Body of pancreas (tissue), 4 donors: ENCODE measurements at regions not wholly inside any gene's neighbourhood (a gene's known extent, or its start where the extent isn't known, plus 50 kb on each side); places are given as distances from the start of the nearest gene placed in this dataset.
"Not testable (repeated sequence)": the region's sequence is repeated elsewhere in the genome, so short reads cannot be mapped to it uniquely, and the experiment has no call there.

Source experiments
- ATAC-seq: fragments of 150-250 bp; one replicate; pipeline ENCODE4 v1.9.1; 2016
- DNase-seq, 4 donors: peaks; one replicate each; pipeline ENCODE4 v3.0.0-alpha.2; 2019
- H3K27ac ChIP-seq, 4 donors: fragments of 200-600 bp; sonication (generic); 1 replicate in 3 of 4; 2 replicates in 1 of 4; pipeline versions ENCODE4 v1.5.1 to v1.6.1; 2016 to 2019; ENCODE audit warnings: mild to moderate bottlenecking in 1 of 4, mixed read lengths in 1 of 4, moderate library complexity in 1 of 4
- H3K27me3 ChIP-seq, 2 donors: fragments of 200-600 bp; sonication (generic); one replicate each; pipeline ENCODE4 v1.6.0; 2016; ENCODE audit warnings: mild to moderate bottlenecking in 1 of 2
- H3K36me3 ChIP-seq, 2 donors: fragments of 200-600 bp; sonication (generic); replicated peaks in 1 of 2; 2 replicates each; pipeline ENCODE4 v1.5.1; 2016; ENCODE audit warnings: low read depth in 2 of 2; ENCODE audit not compliant: insufficient read depth in 1 of 2
- H3K4me1 ChIP-seq: fragments of 200-600 bp; sonication (generic); one replicate; pipeline ENCODE4 v1.6.0; 2016
- H3K4me3 ChIP-seq, 2 donors: fragments of 200-600 bp; sonication (generic); 1 replicate in 1 of 2; 2 replicates in 1 of 2; pipeline ENCODE4 v1.5.1; 2016 to 2019
- H3K9me3 ChIP-seq, 3 donors: fragments of 200-600 bp; sonication (generic); 1 replicate in 2 of 3; 2 replicates in 1 of 3; pipeline ENCODE4 v1.5.1; 2016
- CTCF ChIP-seq, 7 experiments: fragments of 450-650 bp in 4 of 7; fragments of 200-600 bp in 3 of 7; sonication (generic) in 3 of 7; IDR thresholded peaks; one replicate each; pipeline ENCODE4 v1.5.1; 2016 to 2019; ENCODE audit warnings: antibody characterized with exemption in 7 of 7
- POLR2A ChIP-seq, 3 donors: fragments of 450-650 bp; IDR thresholded peaks; one replicate each; pipeline ENCODE4 v1.6.1; 2016; ENCODE audit warnings: antibody characterized with exemption in 3 of 3, mild to moderate bottlenecking in 2 of 3
- WGBS, 2 donors: methylation state at CpG; one replicate each; pipeline ENCODE4 v1.1.5; 2017; 5-methylcytosine and 5-hydroxymethylcytosine counted together
- intact Hi-C: fragments of 100-400 bp; cut with DNase I; formaldehyde crosslinking; loops from one replicate; pipeline ENCODE4 v1.15.1; 2023

GRCh38 chr3:89533275-89533674, 425.9 kb downstream of the EPHA3 start:
- TF ChIP-seq CTCF (IDR thresholded peaks at IDR 0.05): no peak
- TF ChIP-seq POLR2A (IDR thresholded peaks at IDR 0.05): no peak
- H3K36me3 ChIP-seq: no peaks in the 10 kb centered on the region
- no peaks in the 10 kb centered on the region for H3K27me3 ChIP-seq
- no peak for ATAC-seq
- H3K27ac ChIP-seq: no peak overlapping the region
- intact Hi-C loops: no loop called here
- no peaks in the 10 kb centered on the region for H3K9me3 ChIP-seq
- DNase-seq: no peak
- no peak overlapping the region for H3K4me3 ChIP-seq
- WGBS, 2 donors: 76 to 81% methylated on average over 2 of the region's 2 CpGs
- no peaks in the 10 kb centered on the region for H3K4me1 ChIP-seq

GRCh38 chr3:89554587-89554986, 447.2 kb downstream of the EPHA3 start:
- H3K4me3 ChIP-seq, intact Hi-C loops, H3K27me3 ChIP-seq, H3K9me3 ChIP-seq, H3K36me3 ChIP-seq, H3K27ac ChIP-seq, ATAC-seq, DNase-seq, H3K4me1 ChIP-seq: not testable (repeated sequence)
- WGBS, 2 donors: 82 to 87% methylated on average over 6 of the region's 6 CpGs

GRCh38 chr3:89558711-89559110, 451.3 kb downstream of the EPHA3 start:
- 57% methylated on average over 1 of the region's 1 CpG for WGBS, 2 donors
- Histone ChIP-seq H3K36me3 (no peaks in the 10 kb centered on the region), H3K4me3 (no peak overlapping the region), H3K4me1 (no peaks in the 10 kb centered on the region), H3K27ac (no peak overlapping the region), H3K27me3 (no peaks in the 10 kb centered on the region), H3K9me3 (no peaks in the 10 kb centered on the region)
- ATAC-seq: no peak
- intact Hi-C loops: no loop called here
- no peak for DNase-seq
- no peak for TF ChIP-seq CTCF (IDR thresholded peaks at IDR 0.05)
- no peak for TF ChIP-seq POLR2A (IDR thresholded peaks at IDR 0.05)

GRCh38 chr3:89560568-89560967, 453.1 kb downstream of the EPHA3 start:
- Histone ChIP-seq H3K4me3 (no peak overlapping the region), H3K4me1 (no peaks in the 10 kb centered on the region), H3K27ac (no peak overlapping the region), H3K36me3 (no peaks in the 10 kb centered on the region), H3K9me3 (no peaks in the 10 kb centered on the region), H3K27me3 (no peaks in the 10 kb centered on the region)
- ATAC-seq: no peak
- intact Hi-C loops: no loop called here
- WGBS, 2 donors: 45 to 54% methylated on average over 1 of the region's 1 CpG
- TF ChIP-seq CTCF (IDR thresholded peaks at IDR 0.05) (no peak), POLR2A (IDR thresholded peaks at IDR 0.05) (no peak)
- DNase-seq: no peak

- Histone ChIP-seq H3K27ac (no peak overlapping the region), H3K9me3 (no peaks in the 10 kb centered on the region), H3K36me3 (no peaks in the 10 kb centered on the region), H3K4me1 (no peaks in the 10 kb centered on the region), H3K27me3 (no peaks in the 10 kb centered on the region), H3K4me3 (no peak overlapping the region)
- WGBS, 2 donors: 63 to 73% methylated on average over 1 of the region's 1 CpG
- DNase-seq (no peak), ATAC-seq (no peak)
- TF ChIP-seq POLR2A (IDR thresholded peaks at IDR 0.05) (no peak), CTCF (IDR thresholded peaks at IDR 0.05) (no peak)
- intact Hi-C loops: no loop called here
Observed at GRCh38 chr3:89562373-89562772, 455.0 kb downstream of the EPHA3 start.
